Stimulated activated CD4-positive, alpha-beta T cell treated with anti-CD3 and anti-CD28 coated beads, Interleukin-12 subunit alpha, Interleukin-12 subunit beta, amount 100 ng/mL, for 24 hours (primary cell): ENCODE measurements at regions not wholly inside any gene's neighbourhood (a gene's known extent, or its start where the extent isn't known, plus 50 kb on each side); places are given as distances from the start of the nearest gene placed in this dataset.

Experiments used
- DNase-seq, 2 experiments: peaks; one replicate each; pipeline ENCODE4 v3.0.0-alpha.2; 2020; ENCODE audit warnings: low read depth in 2 of 2

DNA sequence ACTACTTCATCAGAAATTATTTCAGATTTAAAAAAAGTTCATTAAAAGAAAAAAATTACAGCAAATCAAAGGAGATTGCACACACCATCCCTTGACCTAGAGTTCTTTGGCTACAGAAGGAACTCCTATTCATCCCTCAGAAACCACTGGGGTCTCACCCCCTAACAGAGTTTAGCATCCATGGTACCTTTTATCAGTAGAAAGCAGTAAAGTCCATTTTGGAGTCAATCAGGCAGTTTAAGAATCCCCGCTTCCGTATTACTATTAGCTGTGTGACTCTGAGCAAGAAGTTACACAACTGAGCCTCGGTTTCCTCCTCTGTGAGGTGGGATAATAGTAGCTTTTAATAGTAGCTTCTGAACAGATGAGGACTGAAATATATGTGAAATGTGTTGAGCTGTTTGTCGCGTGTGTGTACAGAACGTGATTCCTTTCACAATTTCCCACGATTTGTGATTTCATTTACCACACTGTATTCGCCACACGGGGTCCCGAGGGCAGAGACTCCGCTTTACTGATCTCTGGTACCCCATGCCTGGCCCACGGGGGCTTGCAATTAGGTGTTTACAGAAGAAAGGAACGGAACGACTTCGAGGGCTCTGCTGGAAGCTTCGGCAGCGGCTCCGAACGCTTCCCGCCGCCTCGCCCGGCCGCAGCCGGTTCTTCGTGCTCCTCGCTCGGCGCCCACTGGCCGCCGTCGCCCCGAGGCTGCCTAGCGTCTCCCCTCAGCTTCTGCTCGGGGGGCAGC, 72.5 kb upstream of the ZBED5 start:
- no peak for DNase-seq

DNA sequence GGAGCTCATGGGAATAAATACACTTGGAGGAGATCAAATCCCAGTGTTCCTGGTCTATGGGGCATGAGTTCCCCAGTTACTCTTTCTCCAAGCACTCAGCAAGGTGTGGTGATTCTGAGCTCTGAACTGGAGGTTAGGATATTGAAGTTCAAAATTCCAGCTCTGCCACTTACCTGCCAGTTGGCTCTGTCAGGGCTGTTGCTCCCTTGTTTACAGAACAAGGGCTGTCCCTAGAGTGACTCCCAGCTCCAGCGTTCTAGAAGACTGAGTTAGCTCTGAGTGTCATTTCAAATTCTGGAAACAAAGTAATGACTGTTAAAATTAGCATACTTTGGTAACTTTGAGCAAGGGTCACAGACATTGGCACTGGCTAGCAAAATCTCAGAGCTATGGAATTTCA, 69.7 kb upstream of the ZBED5 start:
- DNase-seq: no peak

DNA sequence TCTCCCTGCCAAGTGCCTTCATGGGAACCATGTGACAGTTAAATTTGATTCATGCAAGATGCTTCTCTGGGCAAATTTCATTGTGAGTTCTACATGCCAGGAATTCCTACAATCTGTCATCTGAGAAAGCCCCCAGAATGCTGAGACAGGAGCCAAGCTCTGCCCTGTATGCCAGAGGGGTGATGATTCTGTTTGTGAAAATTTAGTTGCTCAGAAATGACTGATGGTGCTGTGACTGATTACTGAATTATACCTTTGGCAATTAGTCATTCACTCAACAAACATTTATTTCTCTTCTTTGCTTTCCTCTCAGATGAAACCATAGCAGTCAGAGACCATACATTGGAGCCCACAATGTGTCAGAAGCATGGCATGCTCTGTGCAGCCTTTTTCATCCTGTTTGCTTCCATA, 69.0 kb upstream of the ZBED5 start:
- no peak for DNase-seq

DNA sequence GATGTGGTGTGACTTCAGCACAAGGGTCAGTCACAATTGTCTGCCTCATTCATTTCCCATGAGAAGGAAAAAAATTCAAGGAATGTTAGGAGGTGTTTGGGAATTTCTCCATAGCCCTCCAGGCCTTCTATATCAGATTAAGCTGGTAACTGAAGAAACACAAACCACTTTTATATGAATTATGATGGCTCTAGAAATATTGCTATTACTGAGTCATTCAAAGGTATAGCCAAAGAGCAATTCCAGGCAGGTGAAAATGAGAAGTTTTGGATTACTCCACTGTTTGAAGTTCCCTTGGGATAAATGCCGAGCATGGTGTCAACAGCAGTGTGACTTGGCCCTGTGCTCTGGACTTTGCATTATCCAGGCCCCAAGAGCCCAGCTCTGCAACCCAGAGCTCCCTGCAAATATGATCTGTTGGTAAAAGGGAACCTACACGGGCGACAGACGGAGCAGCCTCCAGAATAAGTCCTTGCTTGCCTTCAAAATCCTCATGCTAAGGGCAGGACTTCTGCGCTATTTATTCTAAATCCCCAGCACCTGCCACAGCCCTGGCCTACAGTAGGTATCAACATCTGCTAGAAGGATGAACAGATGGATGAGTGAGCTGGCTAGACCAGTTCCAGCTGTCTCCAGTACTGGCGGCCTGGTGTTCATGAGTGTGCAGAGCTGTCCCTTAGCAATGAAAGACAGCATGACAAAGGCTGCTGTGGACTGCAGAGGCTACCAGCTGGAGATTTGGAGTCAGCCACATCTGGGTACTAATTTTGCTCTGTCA, 67.5 kb upstream of the ZBED5 start:
- DNase-seq: no peak

DNA sequence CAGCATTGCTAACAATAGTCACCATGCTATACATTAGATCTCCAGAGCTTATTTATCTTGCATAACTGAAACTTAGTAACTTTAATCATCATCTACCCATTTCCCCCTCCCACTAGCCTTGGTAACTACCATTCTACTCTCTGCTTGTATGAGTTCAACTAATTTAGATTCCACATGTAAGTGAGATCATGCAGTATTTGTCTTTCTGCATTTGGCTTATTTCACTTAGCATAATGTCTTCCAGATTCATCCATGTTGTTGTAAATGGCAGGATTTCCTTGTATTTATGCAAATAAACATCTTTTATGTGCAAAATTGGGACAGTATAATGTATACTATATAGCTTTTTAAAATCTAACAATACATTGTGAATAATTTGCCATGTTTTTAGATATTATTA, 66.0 kb upstream of the ZBED5 start:
- no peak for DNase-seq

DNA sequence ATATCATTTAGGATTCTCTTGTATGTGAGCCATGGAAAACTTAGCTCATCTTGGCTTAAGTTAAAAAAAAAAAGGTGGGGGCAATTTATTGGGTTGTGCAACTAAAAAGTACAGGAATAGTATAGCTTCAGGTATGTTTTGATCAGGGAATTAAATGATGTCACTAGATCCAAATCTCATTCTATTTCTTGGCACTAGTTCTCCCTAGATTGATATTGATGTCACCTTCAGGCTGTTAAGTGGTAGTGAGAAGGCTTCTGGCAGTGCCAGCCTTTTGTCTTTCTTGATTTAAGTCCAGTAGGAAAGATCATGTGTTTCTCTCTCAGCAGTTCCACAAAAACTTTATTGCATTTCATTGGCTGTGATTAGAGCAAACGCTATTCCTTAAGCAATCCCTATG, 65.0 kb upstream of the ZBED5 start:
- no peak for DNase-seq

DNA sequence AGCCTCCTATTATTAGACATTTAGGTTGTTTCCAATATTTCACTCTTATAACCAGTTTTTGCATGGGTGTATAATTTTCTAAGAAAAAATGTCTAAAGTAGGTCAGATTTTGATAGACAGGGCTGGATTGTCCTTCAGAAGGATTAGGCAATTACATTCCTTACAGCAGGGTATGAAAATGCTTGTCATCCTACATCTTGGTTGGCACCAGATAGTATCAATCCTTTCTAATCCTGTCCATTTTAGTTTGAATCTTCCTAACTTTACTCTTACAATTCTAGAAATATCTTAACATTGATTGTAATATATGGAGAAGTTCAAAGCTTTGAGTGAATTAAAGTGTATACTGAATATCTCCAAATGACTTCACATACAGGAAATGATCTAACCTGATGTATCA, 63.0 kb upstream of the ZBED5 start:
- DNase-seq: no peak

DNA sequence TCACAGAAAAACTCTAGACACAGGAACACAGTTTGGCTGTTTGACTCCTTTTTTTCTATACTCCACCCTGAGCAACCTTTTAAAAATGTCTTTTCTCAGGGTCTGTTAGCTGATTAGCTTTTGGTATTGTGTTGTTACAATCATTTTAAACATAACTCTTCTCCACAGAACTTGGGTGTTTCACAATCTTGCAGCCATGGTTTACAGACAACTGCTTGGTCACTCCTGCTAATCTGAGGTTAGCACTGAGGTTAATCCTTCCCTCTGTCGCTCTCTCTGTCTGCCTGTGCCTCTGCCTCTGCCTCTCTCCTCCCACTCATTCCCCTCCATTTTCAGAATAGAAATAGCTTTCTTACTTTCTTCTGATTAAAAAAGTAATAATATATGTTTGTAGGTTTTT, 62.4 kb upstream of the ZBED5 start:
- no peak for DNase-seq

DNA sequence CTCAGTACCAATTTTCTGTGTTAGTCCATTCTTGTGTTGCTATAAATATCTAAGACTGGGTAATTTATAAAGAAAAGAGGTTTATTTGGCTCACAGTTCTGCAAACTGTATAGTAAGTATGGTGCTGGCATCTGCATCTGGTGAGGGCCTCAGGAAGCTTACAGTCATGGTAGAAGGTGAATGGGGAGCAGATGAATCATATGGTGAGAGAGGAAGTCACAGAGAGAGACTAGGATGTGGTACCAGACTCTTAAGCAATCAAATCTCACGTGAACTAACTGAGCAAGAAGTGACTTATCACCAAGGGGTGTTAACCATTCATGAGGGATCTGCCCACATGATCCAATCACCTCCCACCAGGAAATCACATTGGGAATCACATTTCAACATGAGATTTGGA, 60.8 kb upstream of the ZBED5 start:
- DNase-seq: no peak

DNA sequence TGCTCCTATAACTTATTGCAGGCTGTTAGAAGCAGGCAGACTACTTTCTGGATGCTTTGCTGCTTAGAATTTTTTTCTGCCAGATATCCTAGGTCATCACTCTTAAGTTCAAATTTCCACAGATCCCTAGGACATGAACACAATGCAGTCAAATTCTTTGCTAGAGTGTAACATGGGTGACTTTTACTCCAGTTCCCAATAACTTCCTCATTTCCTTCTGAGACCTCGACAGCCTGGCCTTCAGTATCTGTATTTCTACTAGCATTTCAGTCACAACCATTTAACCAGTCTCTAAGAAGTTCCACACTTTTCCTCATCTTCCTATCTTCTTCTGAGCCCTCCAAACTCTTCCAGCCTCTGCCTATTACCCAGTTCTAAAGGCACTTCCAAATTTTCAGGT, 60.4 kb upstream of the ZBED5 start:
- no peak for DNase-seq

DNA sequence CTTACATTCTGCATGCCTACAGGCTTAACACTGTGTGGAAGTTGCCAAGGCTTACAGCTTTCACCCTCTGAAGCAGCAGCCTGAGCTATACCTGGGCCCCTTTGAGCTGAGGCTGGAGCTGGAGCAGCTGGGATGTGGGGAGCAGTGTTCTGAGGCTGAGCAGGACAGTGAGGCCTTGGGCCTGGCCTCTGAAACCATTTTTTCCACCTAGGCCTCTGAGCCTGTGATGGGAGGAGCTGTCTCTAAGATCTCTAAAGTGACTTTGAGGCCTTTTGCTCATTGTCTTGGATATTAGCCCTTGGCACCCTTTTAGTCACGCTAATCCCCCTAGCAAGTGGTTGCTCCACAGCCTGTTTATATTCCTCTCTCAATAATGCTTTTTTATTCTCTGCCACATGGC, 59.9 kb upstream of the ZBED5 start:
- DNase-seq: no peak

DNA sequence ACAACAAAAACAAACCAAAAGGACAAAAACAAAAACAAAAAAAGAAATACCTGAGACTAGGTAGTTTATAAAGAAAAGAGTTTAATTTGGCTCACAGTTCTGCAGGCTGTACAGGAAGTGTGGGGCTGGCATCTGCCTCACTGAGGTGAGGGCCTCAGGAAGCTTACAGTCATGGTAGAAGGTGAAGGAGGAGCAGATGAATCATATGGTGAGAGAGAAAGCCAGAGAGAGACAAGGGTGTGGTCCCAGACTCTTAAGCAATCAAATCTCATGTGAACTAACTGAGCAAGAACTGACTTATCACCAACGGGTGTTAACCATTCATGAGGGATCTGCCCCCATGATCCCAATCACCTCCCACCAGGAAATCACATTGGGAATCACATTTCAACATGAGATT, 58.8 kb upstream of the ZBED5 start:
- DNase-seq: no peak

DNA sequence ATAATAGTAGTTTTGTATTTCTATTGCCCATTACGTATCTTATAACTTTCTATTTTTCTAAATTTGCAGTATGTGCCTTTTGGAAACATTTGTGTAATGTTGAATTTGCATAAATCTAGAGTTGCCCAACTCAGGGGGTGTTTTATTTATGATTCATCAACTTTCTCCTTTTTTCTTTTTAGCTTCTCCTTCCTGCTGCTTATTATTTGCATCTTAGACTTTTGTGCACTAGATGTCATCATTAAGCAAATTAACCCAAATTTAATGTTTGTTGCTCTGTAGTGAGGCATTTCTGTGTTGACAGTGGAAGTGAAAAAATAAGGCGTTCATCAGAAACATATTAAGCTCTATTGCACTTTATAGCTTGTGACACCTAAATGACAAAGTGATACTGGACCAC, 56.2 kb upstream of the ZBED5 start:
- DNase-seq: no peak

DNA sequence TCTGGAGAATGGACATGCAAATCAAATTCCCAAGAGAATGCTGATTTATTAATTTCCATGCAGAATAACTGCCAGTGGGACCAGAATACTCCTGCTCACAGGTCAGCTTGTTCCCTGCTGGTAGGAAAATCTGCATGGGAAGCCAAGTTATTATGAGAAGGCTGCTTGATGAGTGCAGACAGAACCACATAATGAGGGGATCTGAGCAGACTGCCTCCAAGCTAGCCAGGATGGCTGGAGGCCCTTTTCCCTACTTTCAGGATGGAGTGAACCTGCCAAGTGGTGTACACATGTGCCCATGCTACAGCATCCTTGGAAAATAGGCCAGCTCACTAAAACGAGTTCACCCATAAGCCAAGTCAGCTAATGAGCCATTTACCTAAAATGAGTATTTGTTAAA, 55.2 kb upstream of the ZBED5 start:
- no peak for DNase-seq

DNA sequence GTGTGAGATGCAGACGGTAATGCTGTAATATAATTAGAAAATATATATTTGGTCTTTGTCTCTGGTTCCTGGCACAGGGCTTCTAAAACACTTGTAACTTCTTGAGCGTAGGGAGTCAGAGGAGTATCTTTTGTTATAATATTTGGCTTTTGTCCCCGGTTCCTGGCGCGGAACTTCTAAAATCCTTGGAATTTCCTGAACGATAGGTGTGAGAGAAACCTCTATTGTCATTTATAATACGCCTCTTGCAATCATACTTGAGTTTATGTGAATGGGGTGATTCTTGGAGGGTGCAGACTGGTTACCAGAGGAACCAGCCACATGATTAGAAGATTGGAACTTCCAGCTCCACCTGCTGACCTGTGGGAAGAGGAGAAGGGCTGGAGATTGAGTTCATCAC, 54.1 kb upstream of the ZBED5 start:
- DNase-seq: no peak

DNA sequence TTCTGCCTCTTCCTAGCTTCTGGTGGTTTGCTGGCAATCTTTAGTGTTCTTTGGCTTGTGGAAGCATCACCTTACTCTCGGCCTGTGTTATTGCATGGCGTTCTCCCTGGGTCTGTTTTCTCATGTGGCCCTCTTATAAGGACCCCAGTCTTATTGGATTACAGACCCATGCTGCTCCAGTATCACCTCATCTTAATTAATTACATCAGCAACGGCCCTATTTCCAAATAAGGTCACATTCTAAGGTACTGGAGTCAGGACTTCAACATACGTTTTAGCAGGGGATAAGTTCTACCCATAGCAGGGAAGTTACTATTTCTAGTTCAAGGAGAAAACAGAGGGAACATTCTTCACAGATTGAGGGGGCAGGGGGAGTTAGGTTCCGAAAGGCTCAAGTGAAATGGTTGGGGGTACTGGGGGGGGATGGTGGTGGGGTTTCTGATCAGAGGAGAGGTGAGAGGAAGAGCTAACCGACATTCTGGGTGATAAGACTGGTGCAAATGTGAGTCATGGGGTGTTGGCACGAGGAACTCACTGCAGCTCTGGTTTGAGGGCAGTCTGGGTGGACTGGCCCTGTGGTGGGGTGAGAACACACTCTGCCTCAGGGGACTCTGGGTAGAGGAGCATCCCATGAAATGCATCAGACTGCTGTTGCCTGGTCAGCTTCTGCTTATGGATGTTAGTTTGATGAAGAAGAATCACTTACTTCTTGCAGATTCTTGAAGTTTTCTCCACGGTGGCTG, 51.5 kb upstream of the ZBED5 start:
- no peak for DNase-seq

DNA sequence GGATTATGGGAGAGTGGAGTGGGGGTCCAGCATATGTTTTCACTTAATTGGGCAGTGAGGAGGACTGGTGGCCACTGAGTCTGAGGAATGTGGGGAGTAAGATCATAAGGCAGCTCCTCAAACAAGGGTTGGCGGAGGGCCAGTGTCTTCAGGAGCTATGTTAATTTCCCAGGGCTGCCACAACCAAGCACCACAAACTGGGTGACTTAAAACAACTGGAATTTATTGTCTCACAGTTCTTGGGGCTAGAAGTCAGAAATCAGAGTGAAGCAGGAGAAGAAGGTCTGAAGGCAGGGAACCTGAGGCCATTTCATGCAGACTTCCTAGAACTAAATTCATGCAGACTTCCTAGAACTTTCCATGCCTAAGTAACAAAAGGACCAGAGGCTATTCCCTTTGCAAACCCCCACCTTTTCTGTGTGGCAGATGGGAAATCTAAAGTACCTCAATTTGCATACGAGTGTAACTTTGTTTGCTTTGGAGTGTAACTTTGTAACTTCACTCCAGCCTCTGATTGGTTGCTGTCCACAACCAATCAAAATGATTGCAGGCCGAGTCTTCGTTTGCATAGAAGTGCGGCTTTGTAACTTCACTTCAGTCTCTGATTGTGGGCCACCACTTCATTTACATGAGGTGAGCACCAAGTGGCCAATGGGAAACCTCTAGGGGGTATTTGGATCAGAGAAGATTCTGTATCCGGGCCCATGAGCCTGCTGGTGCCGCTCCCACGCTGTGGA, 50.5 kb upstream of the ZBED5 start:
- DNase-seq: no peak
